Liver (tissue), 3 donors: ENCODE measurements at regions not wholly inside any gene's neighbourhood (a gene's known extent, or its start where the extent isn't known, plus 50 kb on each side); places are given as distances from the start of the nearest gene placed in this dataset.

Source experiments
- ATF3 ChIP-seq: IDR thresholded peaks from 2 replicates; pipeline ENCODE4 v1.6.1; 2016; ENCODE audit warnings: antibody characterized with exemption
- CTCF ChIP-seq: fragments of 150-350 bp; IDR thresholded peaks from 2 replicates; pipeline ENCODE4 v1.5.1; 2017; ENCODE audit warnings: improper control_type of control experiment, low read depth, low read length; ENCODE audit not compliant: missing input control
- FOXA1 ChIP-seq: IDR thresholded peaks from 2 replicates; pipeline ENCODE4 v1.6.1; 2016; ENCODE audit warnings: antibody characterized with exemption
- HNF4A ChIP-seq, 2 donors: conservative IDR thresholded peaks; 2 replicates each; pipeline ENCODE4 v1.6.1; 2016; ENCODE audit warnings: antibody characterized with exemption in 2 of 2, mild to moderate bottlenecking in 2 of 2
- JUND ChIP-seq, 2 donors: IDR thresholded peaks; 2 replicates each; pipeline ENCODE4 v1.6.1; 2016; ENCODE audit warnings: antibody characterized with exemption in 2 of 2
- MAX ChIP-seq: IDR thresholded peaks from 2 replicates; pipeline ENCODE4 v1.6.1; 2016; ENCODE audit warnings: antibody characterized with exemption
- RAD21 ChIP-seq, 2 donors: IDR thresholded peaks; 2 replicates each; pipeline ENCODE4 v1.6.1; 2016; ENCODE audit warnings: antibody characterized with exemption in 2 of 2, mild to moderate bottlenecking in 2 of 2
- RXRA ChIP-seq, 2 donors: IDR thresholded peaks; 2 replicates each; pipeline ENCODE4 v1.6.1; 2017 to 2018; ENCODE audit warnings: antibody characterized with exemption in 2 of 2, mild to moderate bottlenecking in 1 of 2
- donor health status: healthy.
- donor health status: healthy.

- TF ChIP-seq CTCF: no peak
- TF ChIP-seq FOXA1: no peak
- TF ChIP-seq MAX: no peak
- no peak for TF ChIP-seq RAD21 (IDR thresholded peaks at IDR 0.05)
- no peak for TF ChIP-seq RXRA (IDR thresholded peaks at IDR 0.05)
- TF ChIP-seq JUND (IDR thresholded peaks at IDR 0.05): no peak
- no peak for TF ChIP-seq HNF4A (conservative IDR thresholded peaks at IDR 0.05)
- no peak for TF ChIP-seq ATF3
Measured at GRCh38 chr3:151550025-151550618, 89.3 kb upstream of the IGSF10 start.
